Endodermal cell (in vitro differentiated cells): ENCODE measurements at regions not wholly inside any gene's neighbourhood (a gene's known extent, or its start where the extent isn't known, plus 50 kb on each side); places are given as distances from the start of the nearest gene placed in this dataset.

ENCODE experiments used
- DNase-seq: peaks from one replicate; pipeline ENCODE4 v3.0.0-alpha.2; 2017
- H3K27ac ChIP-seq: 2 replicates; pipeline ENCODE4 v1.5.1; 2013; ENCODE audit warnings: mild to moderate bottlenecking, low read depth, low read length, moderate library complexity
- H3K27me3 ChIP-seq: 2 replicates; pipeline ENCODE4 v1.6.1; 2013; ENCODE audit warnings: mild to moderate bottlenecking, low read length, moderate library complexity; ENCODE audit not compliant: insufficient read depth, control insufficient read depth, poor library complexity, severe bottlenecking
- H3K36me3 ChIP-seq: 2 replicates; pipeline ENCODE4 v1.7.0; 2013; ENCODE audit warnings: mild to moderate bottlenecking, low read length, moderate library complexity; ENCODE audit not compliant: control insufficient read depth, insufficient read depth
- H3K4me1 ChIP-seq: one replicate; pipeline ENCODE4 v1.7.0; 2013; ENCODE audit warnings: low read length; ENCODE audit not compliant: control insufficient read depth, insufficient read depth
- H3K4me3 ChIP-seq: 2 replicates; pipeline ENCODE4 v1.5.1; 2013; ENCODE audit warnings: mild to moderate bottlenecking, low read length, moderate library complexity
- H3K9ac ChIP-seq: 2 replicates; pipeline ENCODE4 v1.6.1; 2013; ENCODE audit warnings: mild to moderate bottlenecking, low read length, moderate library complexity; ENCODE audit not compliant: poor library complexity, severe bottlenecking; ENCODE audit errors: extremely low read depth
- H3K9me3 ChIP-seq: 2 replicates; pipeline ENCODE4 v1.6.1; 2013; ENCODE audit warnings: mild to moderate bottlenecking, low read length, moderate library complexity; ENCODE audit not compliant: control insufficient read depth
- H3K27ac Mint-ChIP-seq: 2 replicates; pipeline ENCODE4 v1.8.0; 2020; ENCODE audit warnings: mixed read lengths
- H3K27me3 Mint-ChIP-seq: 2 replicates; pipeline ENCODE4 v1.8.0; 2021; ENCODE audit warnings: mild to moderate bottlenecking, mixed read lengths; ENCODE audit not compliant: insufficient read depth
- H3K36me3 Mint-ChIP-seq: 2 replicates; pipeline ENCODE4 v1.8.0; 2020; ENCODE audit warnings: low read depth, mixed read lengths
- H3K4me1 Mint-ChIP-seq: 2 replicates; pipeline ENCODE4 v1.8.0; 2020; ENCODE audit warnings: mixed read lengths
- H3K4me3 Mint-ChIP-seq: 2 replicates; pipeline ENCODE4 v1.8.0; 2020; ENCODE audit warnings: mild to moderate bottlenecking, moderate library complexity, mixed read lengths
- H3K9me3 Mint-ChIP-seq: 2 replicates; pipeline ENCODE4 v1.8.0; 2020; ENCODE audit warnings: mild to moderate bottlenecking, mixed read lengths
- CTCF ChIP-seq: fragments of 200-600 bp; sonication (generic); conservative IDR thresholded peaks from 2 replicates; pipeline ENCODE4 v1.5.0; 2021; ENCODE audit warnings: antibody characterized with exemption, mild to moderate bottlenecking
- WGBS, 2 experiments: methylation state at CpG; one replicate each; pipeline versions ENCODE4 v1.1.5 to v1.1.7; 2013; ENCODE audit warnings: missing lambda C conversion rate in 2 of 2, mixed read lengths in 1 of 2; ENCODE audit not compliant: insufficient coverage in 1 of 2, insufficient read length in 1 of 2; 5-methylcytosine and 5-hydroxymethylcytosine counted together

GRCh38 chr3:82294609-82295008 is 533.2 kb upstream of the GBE1 start:
- H3K27me3 ChIP-seq: no peaks in the 10 kb centered on the region
- H3K4me1 ChIP-seq: no peaks in the 10 kb centered on the region
- no peaks in the 10 kb centered on the region for H3K36me3 ChIP-seq
- no peak for DNase-seq
- H3K4me3 ChIP-seq: no peak overlapping the region
- no peaks in the 10 kb centered on the region for H3K9me3 ChIP-seq
- H3K27ac Mint-ChIP-seq: no peak overlapping the region
- no peak overlapping the region for H3K27ac ChIP-seq
- H3K27me3 Mint-ChIP-seq: no peaks in the 10 kb centered on the region
- no peak for TF ChIP-seq CTCF
- no peaks in the 10 kb centered on the region for H3K36me3 Mint-ChIP-seq
- no peaks in the 10 kb centered on the region for H3K4me1 Mint-ChIP-seq
- H3K4me3 Mint-ChIP-seq: no peak overlapping the region
- H3K9me3 Mint-ChIP-seq: peaks cover 3% of the 10 kb centered on the region
- 80 to 86% methylated on average over 2 to 3 of the region's 3 CpGs for WGBS, 2 experiments
- no peak overlapping the region for H3K9ac ChIP-seq

GRCh38 chr3:82293867-82294266 is 532.4 kb upstream of the GBE1 start:
- Mint-ChIP-seq H3K4me3 (no peak overlapping the region), H3K9me3 (no peaks in the 10 kb centered on the region), H3K27ac (no peak overlapping the region), H3K4me1 (no peaks in the 10 kb centered on the region), H3K27me3 (no peaks in the 10 kb centered on the region), H3K36me3 (no peaks in the 10 kb centered on the region)
- Histone ChIP-seq H3K27ac (no peak overlapping the region), H3K27me3 (no peaks in the 10 kb centered on the region), H3K9ac (no peak overlapping the region), H3K4me3 (no peak overlapping the region), H3K4me1 (no peaks in the 10 kb centered on the region), H3K36me3 (no peaks in the 10 kb centered on the region), H3K9me3 (no peaks in the 10 kb centered on the region)
- no peak for TF ChIP-seq CTCF
- no peak for DNase-seq

- H3K9me3 ChIP-seq: no peaks in the 10 kb centered on the region
- TF ChIP-seq CTCF: no peak
- no peaks in the 10 kb centered on the region for H3K9me3 Mint-ChIP-seq
- no peak overlapping the region for H3K9ac ChIP-seq
- H3K4me3 ChIP-seq: no peak overlapping the region
- H3K27me3 Mint-ChIP-seq: no peaks in the 10 kb centered on the region
- no peaks in the 10 kb centered on the region for H3K36me3 ChIP-seq
- no peaks in the 10 kb centered on the region for H3K4me1 Mint-ChIP-seq
- H3K27ac ChIP-seq: no peak overlapping the region
- no peaks in the 10 kb centered on the region for H3K4me1 ChIP-seq
- H3K27me3 ChIP-seq: no peaks in the 10 kb centered on the region
- no peak overlapping the region for H3K4me3 Mint-ChIP-seq
- no peak for DNase-seq
- H3K36me3 Mint-ChIP-seq: no peaks in the 10 kb centered on the region
- no peak overlapping the region for H3K27ac Mint-ChIP-seq
- no CpG with 5 or more reads among the region's 1 CpG for whole genome bisulfite sequencing, 2 experiments
These were observed 532.0 kb upstream of the GBE1 start for GRCh38 chr3:82293435-82293834.
